ENCODE measurements at regions not wholly inside any gene's neighbourhood (a gene's known extent, or its start where the extent isn't known, plus 50 kb on each side); places are given as distances from the start of the nearest gene placed in this dataset.

- TF ChIP-seq GATA3 (IDR thresholded peaks at IDR 0.05; ENCODE audit: low read depth, low read length): no peak
- no peak for TF ChIP-seq GATA2 (IDR thresholded peaks at IDR 0.05; ENCODE audit: low read depth, low read length)
These were observed 95.3 kb upstream of the CARD11 start for GRCh38 chr7:3138997-3139396.
